ENCODE measurements at regions not wholly inside any gene's neighbourhood (a gene's known extent, or its start where the extent isn't known, plus 50 kb on each side); places are given as distances from the start of the nearest gene placed in this dataset.

DNA sequence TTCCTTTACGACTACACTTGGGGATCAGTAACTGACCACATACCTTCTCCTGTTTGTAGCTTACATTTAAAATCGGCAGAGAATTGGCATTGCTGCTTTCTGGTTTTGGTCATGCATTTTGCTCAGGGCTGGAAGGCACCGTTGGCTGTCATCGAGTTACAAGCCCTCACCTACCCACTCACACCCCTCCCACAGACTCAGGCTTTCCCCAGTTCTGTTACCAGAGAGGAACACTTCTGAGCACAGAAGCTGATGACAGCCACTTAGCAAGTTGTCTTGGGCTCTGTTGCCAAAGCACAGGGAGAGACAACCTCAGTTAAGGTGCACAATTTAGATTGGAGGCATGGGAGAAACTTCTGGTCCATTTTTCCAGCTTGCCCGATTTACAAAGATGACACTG, 204.8 kb upstream of the TOPAZ1 start:
- DNase-seq (ENCODE audit: low read depth, low spot score) (no peak), FAIRE-seq (no peak), ATAC-seq (peak; percentile 66)
- WGBS (ENCODE audit: insufficient coverage, insufficient replicate concordance, low lambda C conversion rate, missing lambda C conversion rate), result 56% methylated on average over 5 of the region's 5 CpGs
- ChIA-PET CTCF (interaction anchor here (0.8 to 2.3 kb wide), 9 partner anchors 9 to 40 kb away, joined by 3 to 13 read pairs (median 4); no protein-coding TSS in a partner anchor), SMC1A (ENCODE audit: uncharacterized antibody, unreplicated experiment) (interaction anchor here (0.7 to 9.2 kb wide), 10 partner anchors 7 to 157 kb away, joined by 3 to 89 read pairs (median 5); no protein-coding TSS in a partner anchor), POLR2A (interaction anchor here (0.7 to 6.6 kb wide), 8 partner anchors 8 to 147 kb away, joined by 3 to 44 read pairs (median 3); no protein-coding TSS in a partner anchor), RAD21 (ENCODE audit: unreplicated experiment) (interaction anchor here (0.6 to 3.8 kb wide), 12 partner anchors 8 to 89 kb away, joined by 3 to 31 read pairs (median 4); no protein-coding TSS in a partner anchor)
- no peak for TF ChIP-seq RAD51 (IDR thresholded peaks at IDR 0.05)
- TF ChIP-seq, protein P1, sequence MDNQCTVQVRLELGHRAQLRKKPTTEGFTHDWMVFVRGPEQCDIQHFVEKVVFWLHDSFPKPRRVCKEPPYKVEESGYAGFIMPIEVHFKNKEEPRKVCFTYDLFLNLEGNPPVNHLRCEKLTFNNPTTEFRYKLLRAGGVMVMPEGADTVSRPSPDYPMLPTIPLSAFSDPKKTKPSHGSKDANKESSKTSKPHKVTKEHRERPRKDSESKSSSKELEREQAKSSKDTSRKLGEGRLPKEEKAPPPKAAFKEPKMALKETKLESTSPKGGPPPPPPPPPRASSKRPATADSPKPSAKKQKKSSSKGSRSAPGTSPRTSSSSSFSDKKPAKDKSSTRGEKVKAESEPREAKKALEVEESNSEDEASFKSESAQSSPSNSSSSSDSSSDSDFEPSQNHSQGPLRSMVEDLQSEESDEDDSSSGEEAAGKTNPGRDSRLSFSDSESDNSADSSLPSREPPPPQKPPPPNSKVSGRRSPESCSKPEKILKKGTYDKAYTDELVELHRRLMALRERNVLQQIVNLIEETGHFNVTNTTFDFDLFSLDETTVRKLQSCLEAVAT (IDR thresholded peaks at IDR 0.05), result 0 out of 2 replicates have a peak, but pooled peaks have one; percentile 10
- no peak for TF ChIP-seq RB1 (IDR thresholded peaks at IDR 0.05; ENCODE audit: borderline replicate concordance)
- TF ChIP-seq RELA (IDR thresholded peaks at IDR 0.05; ENCODE audit: borderline replicate concordance, partially characterized antibody), result peak; percentile 32
- no peak for TF ChIP-seq IKZF2 (IDR thresholded peaks at IDR 0.05)
- TF ChIP-seq NBN (IDR thresholded peaks at IDR 0.05), result 0 out of 2 replicates have a peak, but pooled peaks have one; percentile 31
- Histone ChIP-seq H3K9me3 (replicated peaks; ENCODE audit: control insufficient read depth, insufficient read depth, low read length) (no peaks in the 10 kb centered on the region; the same call in 2 of the 3 replicates), H3K36me3 (ENCODE audit: control insufficient read depth in 2 of 2, insufficient read depth in 2 of 2, low read length in 1 of 2) (peaks cover 0 to 2% of the 10 kb centered on the region in 2 experiments; a peak in 1 of 4 replicates), H2AFZ (ENCODE audit: control insufficient read depth, low read depth, low read length) (no peak overlapping the region), H3K27ac (ENCODE audit: control insufficient read depth, insufficient read depth) (no peak overlapping the region), H3K79me2 (ENCODE audit: control insufficient read depth, insufficient read depth, low read length) (peaks cover 33% of the 10 kb centered on the region), H3K4me3 (no peak overlapping the region), H4K20me1 (ENCODE audit: control insufficient read depth, insufficient read depth) (no peaks in the 10 kb centered on the region), H3K9ac (ENCODE audit: control insufficient read depth, insufficient read depth, low read length) (no peak overlapping the region), H3K4me2 (ENCODE audit: control insufficient read depth, insufficient read depth) (no peak overlapping the region), H3K4me1 (ENCODE audit: control insufficient read depth, insufficient read depth, low read length) (peaks cover 23% of the 10 kb centered on the region), H3K27me3 (replicated peaks in 1 of 2; ENCODE audit: control insufficient read depth in 2 of 2, insufficient read depth in 2 of 2, low read length in 1 of 2) (no peaks in the 10 kb centered on the region)
- BruUV-seq (replicated peaks), result no TSS peak
- in situ Hi-C loops (cut with MboI) (no loop called here), intact Hi-C loops (cut with micrococcal nuclease; ENCODE audit: unreplicated experiment) (no loop called here)
